A549 (cell line): ENCODE measurements at regions not wholly inside any gene's neighbourhood (a gene's known extent, or its start where the extent isn't known, plus 50 kb on each side); places are given as distances from the start of the nearest gene placed in this dataset.

Source experiments
- BCL3 ChIP-seq: fragments of >200 bp; sonication (Bioruptor Twin); formaldehyde crosslinking; IDR thresholded peaks from 3 replicates; pipeline ENCODE4 v1.6.1; 2016
- CTCF ChIP-seq: fragments of >200 bp; sonication (Bioruptor Twin); formaldehyde crosslinking; IDR thresholded peaks from 3 replicates; pipeline ENCODE4 v1.5.1; 2016
- HMGXB4 ChIP-seq: fragments of 250-450 bp; sonication (Bioruptor Pico); IDR thresholded peaks from 2 replicates; pipeline ENCODE4 v1.5.0; 2021; ENCODE audit warnings: mild to moderate bottlenecking, moderate library complexity, borderline replicate concordance
- NFE2L2 ChIP-seq: fragments of 150-350 bp; conservative IDR thresholded peaks from 2 replicates; pipeline ENCODE4 v1.6.1; 2014; ENCODE audit warnings: low read length
- POLR2A ChIP-seq: IDR thresholded peaks from 2 replicates; pipeline ENCODE4 v1.6.1; 2012; ENCODE audit warnings: mild to moderate bottlenecking, low read length
- RCOR1 ChIP-seq: fragments of 150-350 bp; IDR thresholded peaks from 2 replicates; pipeline ENCODE4 v1.6.1; 2014; ENCODE audit warnings: antibody characterized with exemption, low read length, low read depth
- REST ChIP-seq: fragments of 200-600 bp; sonication (generic); IDR thresholded peaks from 2 replicates; pipeline ENCODE4 v1.6.1; 2016; ENCODE audit warnings: antibody characterized with exemption, mild to moderate bottlenecking, moderate library complexity
- USF2 ChIP-seq: fragments of 450-650 bp; IDR thresholded peaks from 2 replicates; pipeline ENCODE4 v1.6.1; 2014; ENCODE audit warnings: antibody characterized with exemption

- no peak for TF ChIP-seq HMGXB4
- TF ChIP-seq POLR2A, result no peak
- no peak for TF ChIP-seq CTCF
- no peak for TF ChIP-seq USF2
- no peak for TF ChIP-seq REST
- TF ChIP-seq RCOR1, result no peak
- no peak for TF ChIP-seq NFE2L2
- no peak for TF ChIP-seq BCL3
Observed at GRCh38 chr11:119844808-119845207, 115.8 kb upstream of the NECTIN1 start.
